ENCODE measurements at regions not wholly inside any gene's neighbourhood (a gene's known extent, or its start where the extent isn't known, plus 50 kb on each side); places are given as distances from the start of the nearest gene placed in this dataset.
A peak's percentile ranks its signal among the peaks of the same experiment; 100 is the strongest.

DNA sequence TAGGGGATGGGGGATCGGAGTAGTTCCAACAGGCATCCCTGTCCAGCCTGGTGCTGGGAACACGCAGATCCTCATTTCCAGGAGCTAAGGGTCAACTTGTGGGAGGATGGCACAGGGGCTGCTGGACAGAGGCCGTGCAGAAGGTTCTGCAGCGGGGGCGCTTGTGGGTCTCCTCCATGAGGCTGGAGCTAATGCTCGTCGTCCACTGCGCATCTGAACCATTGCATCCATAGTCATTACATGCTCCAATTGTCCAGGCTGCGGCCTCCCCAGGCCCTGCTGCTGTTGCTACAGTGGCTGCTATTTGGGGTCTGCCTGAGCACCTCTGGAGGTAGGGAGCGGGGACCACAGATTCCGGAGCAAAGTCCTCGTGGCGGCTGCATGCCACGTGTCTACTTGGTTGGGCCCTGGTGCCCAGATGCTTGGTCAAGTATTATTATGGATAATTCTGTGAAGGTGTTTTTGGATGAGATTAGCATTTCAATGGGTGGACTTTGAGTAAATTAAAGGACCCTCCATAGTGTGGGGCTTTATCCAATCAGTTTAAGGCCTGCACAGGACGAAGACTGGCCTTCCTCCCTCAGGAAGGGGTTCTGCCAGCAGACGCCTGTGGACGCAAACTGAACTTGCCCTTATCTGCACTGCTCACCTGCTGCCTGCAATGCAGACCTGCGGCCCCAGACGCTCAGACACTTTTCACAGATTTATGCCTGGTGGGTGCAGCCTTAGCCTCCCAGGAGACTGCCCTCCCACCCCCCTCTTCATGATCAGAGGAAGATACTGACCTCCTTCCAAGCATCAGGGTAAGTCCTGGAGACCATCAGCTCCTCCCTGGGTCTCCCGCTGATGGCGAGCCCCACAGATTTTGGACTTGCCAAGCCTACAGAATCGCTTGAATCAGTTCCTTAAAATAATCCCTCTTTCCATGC, 127.5 kb upstream of the IRX4 start:
- no peak for DNase-seq (ENCODE audit: low read depth in 4 of 4, low spot score in 2 of 4)

DNA sequence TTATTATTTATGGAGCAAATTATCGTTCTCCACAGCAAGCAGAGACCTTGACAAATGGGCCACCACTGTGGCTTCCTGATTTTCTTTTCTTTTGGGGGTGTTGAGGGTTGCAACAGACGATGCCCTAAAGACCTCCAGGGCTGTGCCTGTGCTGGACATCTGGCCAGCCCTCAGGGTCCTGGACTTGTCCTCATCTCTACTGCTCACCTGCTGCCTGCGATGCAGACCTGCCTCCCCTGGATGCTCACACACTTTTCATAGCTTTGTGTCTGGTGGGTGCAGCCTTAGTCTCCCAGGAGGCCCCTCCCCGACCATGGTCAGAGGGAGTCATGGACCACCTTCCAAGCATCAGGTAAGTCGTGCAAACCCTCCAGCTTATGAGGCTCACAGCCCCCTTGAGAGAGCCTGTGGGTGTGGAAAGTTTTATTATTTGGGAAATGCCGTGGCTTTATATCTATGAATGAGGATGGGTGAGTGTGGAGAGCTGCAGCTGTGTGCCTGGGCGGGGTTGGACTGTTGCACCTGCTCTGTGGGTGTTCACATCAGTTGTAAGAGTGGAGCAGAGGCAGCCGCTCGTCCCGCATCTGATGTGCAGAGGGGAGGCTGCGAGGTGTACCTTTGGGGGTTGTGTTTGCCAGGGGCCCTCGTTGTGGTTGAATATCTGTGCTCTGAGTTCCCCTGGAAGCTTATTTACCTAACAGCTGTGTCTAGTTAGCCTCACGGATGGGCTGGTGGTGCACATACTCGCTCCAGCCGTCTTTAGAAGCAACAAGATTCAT, 126.3 kb upstream of the IRX4 start:
- DNase-seq (ENCODE audit: low read depth in 4 of 4, low spot score in 2 of 4) = no peak

DNA sequence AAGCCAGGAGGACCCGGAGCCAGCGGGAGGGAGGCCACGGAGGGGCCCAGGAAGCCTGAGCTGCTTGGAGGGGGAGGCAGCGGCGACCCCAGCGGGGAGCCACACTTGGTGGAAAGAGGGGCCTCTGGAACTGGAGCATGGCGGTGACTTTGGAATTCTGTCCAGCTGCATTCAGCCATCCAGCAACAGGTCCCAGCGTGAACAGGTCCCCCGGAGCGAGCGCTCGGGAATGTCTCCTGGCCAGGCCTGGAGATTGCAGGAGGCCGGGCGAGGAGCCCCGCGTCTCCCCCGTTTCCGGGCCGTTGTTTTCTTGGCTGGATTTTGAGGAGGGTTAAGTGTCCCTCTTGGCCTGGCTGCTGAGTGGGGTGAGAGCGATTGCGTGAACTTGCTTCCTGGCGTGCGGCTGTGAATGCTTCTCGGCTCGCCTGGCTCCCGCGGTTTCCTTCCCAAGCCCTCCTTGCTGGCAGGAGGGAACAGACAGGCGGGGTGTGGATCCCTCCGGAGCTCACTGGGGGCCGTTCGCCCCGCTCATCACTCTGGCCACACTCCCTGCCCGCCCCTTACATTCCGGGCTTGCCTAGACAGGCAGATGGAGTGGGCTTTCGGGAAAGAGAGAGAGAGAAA, 125.3 kb upstream of the IRX4 start:
- DNase-seq (ENCODE audit: low read depth in 4 of 4, low spot score in 2 of 4) = peak in 2 of 4 donors; percentile 5 to 13

DNA sequence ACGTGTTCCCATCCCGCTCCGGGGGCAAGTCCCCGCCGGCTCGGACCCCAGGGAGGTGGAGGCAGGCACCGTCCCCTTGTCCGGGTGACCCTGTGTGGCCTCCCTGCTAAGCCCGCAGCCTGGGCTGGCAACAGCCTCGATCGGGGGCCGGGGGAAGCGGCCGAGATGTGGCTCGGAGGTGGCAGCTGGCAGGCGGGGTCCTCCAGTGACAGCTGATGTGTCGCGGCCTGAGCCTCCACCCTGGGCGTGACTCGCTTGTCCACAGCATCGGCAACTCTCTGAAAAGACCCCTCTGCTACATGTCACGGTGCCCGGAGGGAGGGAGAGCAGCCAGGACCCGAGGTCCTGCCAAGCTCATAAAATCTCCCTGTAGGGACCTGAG, 124.8 kb upstream of the IRX4 start:
- DNase-seq (ENCODE audit: low read depth in 4 of 4, low spot score in 2 of 4) = no peak

DNA sequence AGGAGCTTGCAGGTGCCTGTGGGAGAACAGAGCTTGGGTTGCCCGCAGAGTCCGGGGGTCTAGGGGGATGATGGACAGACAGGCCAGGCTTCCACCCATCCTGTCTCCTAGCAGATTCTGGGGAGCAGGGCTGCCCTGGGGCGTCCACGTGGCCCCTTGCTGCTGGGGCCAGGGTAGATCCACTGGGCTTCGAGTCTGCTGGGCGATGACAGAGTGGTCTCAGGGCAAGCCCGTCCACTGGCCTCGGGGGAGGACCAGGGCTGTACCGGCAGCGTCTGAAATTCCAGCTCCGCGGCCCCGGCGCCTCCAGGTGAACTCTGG, 124.2 kb upstream of the IRX4 start:
- DNase-seq (ENCODE audit: low read depth in 4 of 4, low spot score in 2 of 4) = no peak

DNA sequence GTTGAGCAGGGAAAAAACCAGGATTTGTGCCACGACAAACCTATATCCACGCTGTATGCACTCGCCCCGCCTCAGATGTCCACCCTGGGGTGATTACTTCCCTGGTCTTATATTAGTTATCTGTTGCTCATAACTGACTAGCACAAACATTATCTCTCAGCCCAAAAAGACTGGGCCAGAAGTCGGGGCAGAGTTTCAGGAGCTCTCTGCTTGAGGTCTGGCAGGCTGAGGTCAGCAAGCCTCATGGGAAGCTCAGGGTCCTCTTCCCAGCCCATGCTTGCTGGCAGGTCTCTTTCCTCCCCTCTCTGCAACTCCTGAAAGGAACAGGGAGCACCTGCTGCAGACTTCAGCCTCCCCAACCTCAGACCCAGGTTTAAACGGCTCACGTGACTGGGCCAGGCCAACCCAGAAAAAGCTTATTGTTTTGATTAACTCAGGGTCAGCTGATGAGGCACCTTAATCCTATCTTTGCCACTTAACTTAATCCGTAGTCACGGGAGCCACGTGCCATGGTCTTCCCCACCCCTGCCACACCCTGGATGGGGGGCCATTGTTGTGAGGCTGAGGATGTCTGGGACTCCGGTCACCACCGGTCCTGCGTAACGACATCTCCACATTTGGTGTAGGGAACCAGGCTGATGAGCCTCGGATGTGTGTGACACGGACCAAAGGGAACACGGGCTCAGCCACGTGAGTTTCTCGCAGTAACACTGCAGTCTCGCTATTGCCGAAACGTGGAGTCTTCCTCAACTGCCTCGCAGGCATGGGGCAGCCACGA, 123.7 kb upstream of the IRX4 start:
- DNase-seq (ENCODE audit: low read depth in 4 of 4, low spot score in 2 of 4) = no peak

DNA sequence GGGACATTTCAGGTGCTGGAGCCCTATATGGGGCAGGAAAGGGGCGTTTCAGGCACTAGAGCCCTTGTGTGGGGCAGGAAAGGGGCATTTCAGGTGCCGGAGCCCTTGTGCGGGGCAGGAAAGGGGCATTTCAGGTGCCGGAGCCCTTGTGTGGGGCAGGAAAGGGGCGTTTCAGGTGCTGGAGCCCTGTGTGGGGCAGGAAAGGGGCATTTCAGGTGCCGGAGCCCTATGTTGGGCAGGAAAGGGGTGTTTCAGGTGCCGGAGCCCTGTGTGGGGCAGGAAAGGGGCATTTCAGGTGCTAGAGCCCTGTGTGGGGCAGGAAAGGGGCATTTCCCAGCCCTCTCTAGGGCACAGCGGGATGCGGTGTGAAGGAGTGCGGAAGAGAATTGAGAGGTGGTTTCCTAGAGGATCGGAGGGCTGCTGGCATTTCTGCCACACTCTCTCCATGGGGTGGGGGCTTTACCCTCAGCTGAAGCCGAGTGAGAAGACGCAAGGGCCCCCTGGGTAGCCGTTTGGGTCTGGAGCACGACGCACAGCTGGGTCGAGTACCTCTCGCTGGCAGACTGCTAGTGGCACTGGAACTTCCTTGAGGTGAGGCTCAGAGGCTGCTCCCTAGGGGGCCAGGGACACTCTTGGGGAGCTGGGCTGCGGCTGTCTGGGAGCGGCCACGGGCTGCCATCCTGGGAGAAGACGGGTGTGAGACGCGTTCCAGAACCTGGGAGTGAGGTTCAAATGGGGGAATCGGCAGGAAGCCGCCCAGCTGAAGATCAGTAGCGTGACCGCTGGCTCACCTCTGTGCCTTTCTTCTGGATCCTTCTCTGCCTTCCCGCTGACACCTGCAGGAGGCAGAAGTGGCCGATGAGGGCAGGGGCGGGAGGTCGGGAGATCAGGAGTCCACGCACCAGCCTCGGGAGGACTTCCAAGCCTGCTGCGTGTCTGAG, 122.6 kb upstream of the IRX4 start:
- DNase-seq (ENCODE audit: low read depth in 4 of 4, low spot score in 2 of 4) = no peak

DNA sequence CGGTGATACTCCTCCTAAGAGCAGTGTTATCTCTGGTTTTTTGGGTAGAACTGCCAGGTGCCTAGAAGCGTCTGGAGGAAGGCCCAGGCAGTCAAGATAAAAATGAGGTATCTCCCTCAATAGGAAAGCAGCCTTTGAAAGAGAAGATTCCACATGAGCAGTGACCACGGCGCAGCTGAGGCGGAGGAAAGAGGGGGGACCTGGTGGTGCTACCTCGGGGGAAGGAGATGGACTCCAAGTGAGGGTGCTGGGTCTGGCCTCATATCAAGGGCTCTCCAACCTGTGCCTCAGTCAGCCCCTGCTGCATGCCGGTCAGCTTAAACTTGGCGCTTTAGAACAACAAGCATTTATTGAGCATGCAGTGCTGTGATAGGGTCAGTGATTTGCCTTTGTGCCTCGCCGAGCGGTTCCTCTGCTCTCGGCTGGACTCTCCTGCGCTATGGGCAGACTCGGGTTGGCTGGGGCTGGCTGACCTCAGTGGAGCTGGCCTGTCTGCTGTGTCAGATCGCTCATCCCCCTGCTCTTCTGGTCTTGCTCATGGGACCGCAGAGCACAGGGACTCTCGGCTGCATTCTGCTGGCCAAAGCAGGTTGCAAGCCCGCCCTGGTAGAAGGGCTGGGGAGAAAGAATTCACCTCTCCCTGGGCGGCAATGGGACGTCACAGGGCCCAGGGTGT, 121.1 kb upstream of the IRX4 start:
- no peak for DNase-seq (ENCODE audit: low read depth in 4 of 4, low spot score in 2 of 4)

DNA sequence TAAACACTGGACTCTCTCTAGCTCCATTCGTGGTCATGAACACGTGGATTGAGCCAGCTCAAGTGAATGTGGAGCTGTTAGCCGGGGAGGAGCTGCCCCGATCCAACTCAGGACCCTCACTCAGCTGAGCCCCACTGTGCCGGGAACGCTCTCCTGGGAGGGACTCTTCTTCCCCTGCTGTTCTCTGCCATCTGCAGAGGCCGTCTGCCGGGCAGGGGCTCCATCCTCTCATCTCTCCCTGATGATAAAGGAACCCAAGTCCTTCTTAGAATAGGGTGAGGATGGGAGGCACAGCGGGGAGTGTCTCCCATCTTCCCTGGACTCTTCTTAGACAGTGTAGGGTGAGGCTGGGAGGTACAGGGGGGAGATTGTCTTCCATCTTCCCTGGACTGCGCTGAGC, 120.5 kb upstream of the IRX4 start:
- no peak for DNase-seq (ENCODE audit: low read depth in 4 of 4, low spot score in 2 of 4)

DNA sequence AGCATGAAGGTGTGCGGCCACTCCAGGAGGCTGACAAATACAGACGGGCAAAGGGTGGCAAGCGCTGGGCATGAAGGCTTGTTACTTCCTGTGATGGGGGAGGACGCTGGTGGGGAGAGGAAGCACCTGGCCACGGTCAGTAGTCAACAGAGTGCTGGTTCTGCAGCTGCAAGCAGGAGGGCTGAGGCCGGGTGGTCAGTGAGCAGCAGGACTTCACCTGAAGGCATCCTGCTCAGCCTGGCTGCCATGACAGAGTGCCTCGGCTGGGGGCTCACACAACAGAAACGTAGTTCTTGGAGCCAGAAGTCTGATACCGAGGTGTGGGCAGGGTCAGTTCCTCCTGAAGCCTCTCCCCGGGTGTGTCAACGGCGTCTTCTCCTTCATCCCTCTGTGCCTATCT, 118.6 kb upstream of the IRX4 start:
- no peak for DNase-seq (ENCODE audit: low read depth in 4 of 4, low spot score in 2 of 4)

DNA sequence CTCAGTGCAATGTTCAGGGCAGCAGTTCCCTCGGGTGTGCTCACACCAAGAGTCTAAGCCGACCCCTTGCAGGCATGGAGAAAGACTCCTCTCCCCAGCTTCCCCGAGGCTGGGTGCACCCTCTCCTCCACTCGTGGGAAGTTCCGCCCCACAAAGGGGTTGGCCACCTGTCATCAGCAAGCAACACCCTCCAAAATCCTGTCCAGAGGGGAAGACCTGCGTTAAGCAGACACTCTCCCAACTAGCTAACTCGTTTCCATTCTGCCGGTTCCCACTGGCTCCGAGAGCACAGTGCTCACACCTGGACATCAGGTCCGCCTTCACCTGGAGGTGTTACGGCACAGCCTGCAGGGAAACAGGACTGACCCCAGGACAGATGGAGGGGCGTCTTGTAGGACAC, 117.9 kb upstream of the IRX4 start:
- DNase-seq (ENCODE audit: low read depth in 4 of 4, low spot score in 2 of 4) = no peak

DNA sequence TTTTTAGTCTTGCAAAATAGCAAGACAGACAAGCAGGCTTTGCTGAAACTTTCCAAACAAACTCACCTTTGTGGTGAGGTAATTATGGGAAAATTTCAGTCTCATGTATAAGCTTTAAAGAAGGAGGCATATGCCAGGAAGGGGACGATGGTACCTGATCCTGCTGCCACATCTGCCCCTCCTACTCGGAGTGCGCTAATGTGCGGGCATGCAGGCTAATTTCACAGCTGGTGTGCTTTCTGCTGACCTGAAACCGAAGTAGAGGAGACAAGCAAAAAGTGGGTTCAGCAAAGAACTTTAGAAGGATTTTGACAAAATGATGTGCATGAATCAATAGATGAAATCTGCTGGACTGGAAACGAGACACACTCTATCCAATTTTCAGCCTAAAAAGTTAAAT, 117.1 kb upstream of the IRX4 start:
- DNase-seq (ENCODE audit: low read depth in 4 of 4, low spot score in 2 of 4) = no peak

DNA sequence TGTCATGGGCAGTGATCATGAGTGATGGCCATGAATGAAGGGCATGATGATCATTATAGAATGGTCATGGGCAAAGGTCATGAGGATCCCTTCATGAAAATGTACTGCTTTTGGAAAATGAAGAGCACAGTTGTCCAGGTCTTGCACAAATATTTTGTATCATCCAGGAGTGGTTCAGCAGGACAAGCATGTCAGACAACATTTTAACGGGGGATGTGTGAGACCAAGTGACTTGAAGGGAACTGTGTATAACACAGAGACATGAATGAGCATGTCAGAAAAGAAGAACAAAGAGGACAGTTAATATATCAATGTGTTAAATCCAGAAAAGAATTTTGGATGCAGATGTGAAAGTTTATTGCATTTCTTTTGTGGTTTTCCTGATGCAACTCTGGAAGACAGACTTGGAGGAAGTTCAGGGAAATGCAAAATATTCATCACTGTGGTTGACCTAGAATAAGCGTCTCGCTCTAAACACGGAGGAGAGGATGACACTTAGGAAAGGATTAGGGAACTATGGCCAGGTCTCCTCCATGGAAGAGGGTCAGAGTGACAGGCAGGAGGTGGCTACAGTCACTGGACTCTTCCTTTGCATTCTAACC, 116.1 kb upstream of the IRX4 start:
- no peak for DNase-seq (ENCODE audit: low read depth in 4 of 4, low spot score in 2 of 4)

DNA sequence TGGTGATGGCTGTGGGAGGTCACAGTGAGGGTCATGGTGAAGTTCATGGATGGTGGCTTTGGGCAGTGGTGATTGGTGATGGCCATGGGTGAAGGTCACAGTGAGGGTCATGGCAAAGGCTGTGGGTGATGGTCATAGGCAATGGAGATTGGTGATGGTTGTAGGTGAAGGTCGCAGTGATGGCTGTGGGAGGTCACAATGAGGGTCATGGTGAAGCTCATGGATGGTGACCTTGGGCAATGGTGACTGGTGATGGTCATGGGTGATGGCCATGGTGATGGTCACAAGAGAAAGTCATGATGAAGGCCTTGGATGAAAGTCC, 115.6 kb upstream of the IRX4 start:
- DNase-seq (ENCODE audit: low read depth in 4 of 4, low spot score in 2 of 4) = no peak

DNA sequence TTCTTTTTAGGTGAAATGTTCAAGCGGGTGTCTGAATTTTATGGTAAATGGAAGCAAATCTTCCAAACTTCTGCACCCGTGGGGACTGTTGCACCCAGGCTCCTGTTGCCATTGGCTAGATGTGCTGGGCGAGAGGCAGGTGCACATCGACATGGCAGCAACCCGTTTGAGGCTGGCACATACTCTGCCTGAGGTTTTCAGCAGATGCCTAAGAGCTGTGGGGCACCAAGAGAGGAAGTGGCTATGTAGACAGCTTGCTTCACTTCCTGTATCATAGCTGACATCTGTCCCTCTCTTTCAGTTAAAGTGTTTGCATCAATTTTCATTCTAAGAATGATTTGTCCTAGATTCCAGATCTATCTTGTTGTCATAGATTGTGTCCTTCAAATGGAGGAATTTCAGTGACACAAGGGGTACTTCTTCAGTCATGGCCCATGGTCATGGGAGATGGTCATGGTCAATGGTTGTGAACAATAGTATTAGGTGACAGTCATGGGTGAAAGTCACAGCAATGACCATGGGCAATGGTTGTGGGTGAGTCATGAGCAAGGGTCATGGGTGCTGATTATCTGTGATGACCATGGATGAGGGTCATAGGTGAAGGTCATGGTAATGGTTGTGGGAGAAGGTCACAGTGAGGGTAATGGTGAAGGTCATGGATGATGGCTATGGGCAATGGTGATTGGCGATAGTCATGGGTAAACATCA, 115.1 kb upstream of the IRX4 start:
- DNase-seq (ENCODE audit: low read depth in 4 of 4, low spot score in 2 of 4) = no peak

DNA sequence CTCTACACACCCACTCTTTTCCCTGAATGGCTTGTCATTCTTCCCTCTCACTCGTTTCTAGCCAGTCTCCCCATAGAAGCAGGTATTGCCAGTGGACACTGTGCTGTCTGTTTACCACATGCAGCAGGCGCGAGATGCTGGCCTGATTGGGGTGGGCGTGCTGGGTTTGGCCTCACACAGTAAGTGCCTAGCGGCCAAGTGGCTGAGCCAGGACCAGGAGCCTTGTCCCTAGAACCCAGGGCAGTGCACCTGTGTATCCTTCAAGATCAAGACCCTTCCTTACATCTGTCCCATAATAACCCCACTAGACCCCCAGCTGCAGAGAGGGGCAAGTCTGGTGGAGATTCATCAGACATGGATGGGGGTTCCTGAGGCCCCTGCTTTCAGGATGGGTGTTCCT, 112.8 kb upstream of the IRX4 start:
- DNase-seq (ENCODE audit: low read depth in 4 of 4, low spot score in 2 of 4) = no peak

DNA sequence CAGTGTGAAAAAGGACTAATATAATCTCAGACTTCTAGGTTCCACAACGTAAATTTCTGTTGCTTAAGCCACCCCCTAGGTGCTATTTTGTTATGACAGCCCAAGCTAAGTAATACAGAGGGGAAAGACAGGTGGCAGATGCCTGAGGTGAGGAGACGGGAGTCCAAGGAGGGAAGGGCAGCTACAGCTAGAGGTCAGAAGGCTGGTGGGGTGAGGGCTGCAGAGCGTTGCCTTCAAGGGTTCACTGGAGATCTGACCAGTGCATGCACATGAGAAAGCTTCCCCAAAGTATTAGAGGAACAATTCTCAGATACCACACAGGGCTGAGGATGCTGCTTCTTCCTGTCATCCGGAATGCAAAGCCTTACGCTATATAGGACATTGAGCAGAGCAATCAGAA, 104.7 kb upstream of the IRX4 start:
- no peak for DNase-seq (ENCODE audit: low read depth in 4 of 4, low spot score in 2 of 4)

DNA sequence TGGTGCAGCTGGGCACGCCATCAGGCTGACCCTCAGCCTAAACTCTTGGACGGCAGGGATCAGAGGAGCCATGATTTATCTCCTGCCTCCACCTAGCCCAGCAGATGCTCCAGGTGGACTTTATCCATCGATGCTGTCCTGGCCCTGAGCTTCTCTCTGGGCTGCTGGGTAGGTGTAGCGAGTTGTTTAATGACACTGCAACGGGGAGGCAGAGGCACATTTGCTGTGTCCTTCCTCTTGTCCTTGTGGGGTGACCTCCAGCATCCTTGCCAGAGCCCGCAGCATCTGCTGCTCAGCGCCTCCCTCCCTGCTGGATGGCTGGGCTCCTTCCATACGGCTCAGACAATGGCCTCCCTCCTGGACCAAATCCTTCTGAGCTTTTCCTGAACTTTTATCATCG, 103.1 kb upstream of the IRX4 start:
- no peak for DNase-seq (ENCODE audit: low read depth in 4 of 4, low spot score in 2 of 4)

Data from left renal cortex interstitium (tissue), 4 donors.